Lung (tissue), 11 donors: ENCODE measurements at regions not wholly inside any gene's neighbourhood (a gene's known extent, or its start where the extent isn't known, plus 50 kb on each side); places are given as distances from the start of the nearest gene placed in this dataset.

ENCODE experiments used
- ATAC-seq: fragments of 200-7000 bp; cut with Tn5 transposase; one replicate; pipeline ENCODE4 v1.9.1; 2020; ENCODE audit warnings: moderate number of reproducible peaks; ENCODE audit not compliant: insufficient read depth, low FRiP score
- DNase-seq, 3 donors: peaks; one replicate each; pipeline ENCODE4 v3.0.0-alpha.2; 2013 to 2017
- H3K27ac ChIP-seq, 2 donors: one replicate each; pipeline ENCODE4 v1.5.1; 2013; ENCODE audit warnings: mild to moderate bottlenecking in 2 of 2, moderate library complexity in 2 of 2, control low read depth in 1 of 2, inconsistent platforms in 1 of 2, low read depth in 1 of 2, low read length in 1 of 2
- H3K27me3 ChIP-seq, 3 donors: one replicate each; pipeline ENCODE4 v1.5.1; 2013; ENCODE audit warnings: low read length in 2 of 3; ENCODE audit not compliant: control insufficient read depth in 3 of 3, insufficient read depth in 3 of 3
- H3K36me3 ChIP-seq, 4 donors: one replicate each; pipeline ENCODE4 v1.5.1; 2013; ENCODE audit warnings: low read length in 4 of 4, mild to moderate bottlenecking in 1 of 4, moderate library complexity in 1 of 4; ENCODE audit not compliant: control insufficient read depth in 4 of 4, insufficient read depth in 4 of 4
- H3K4me1 ChIP-seq, 5 donors: one replicate each; pipeline ENCODE4 v1.5.1; 2013; ENCODE audit warnings: low read length in 5 of 5, mild to moderate bottlenecking in 2 of 5, moderate library complexity in 1 of 5; ENCODE audit not compliant: control insufficient read depth in 5 of 5, insufficient read depth in 5 of 5
- H3K4me3 ChIP-seq: one replicate; pipeline ENCODE4 v1.5.1; 2013; ENCODE audit warnings: mild to moderate bottlenecking, control low read depth, moderate library complexity
- H3K9ac ChIP-seq, 2 donors: one replicate each; pipeline ENCODE4 v1.5.1; 2013; ENCODE audit warnings: low read length in 2 of 2, control low read depth in 1 of 2; ENCODE audit not compliant: insufficient read depth in 1 of 2
- H3K9me3 ChIP-seq, 4 donors: one replicate each; pipeline ENCODE4 v1.5.1; 2013; ENCODE audit warnings: low read length in 3 of 4, mild to moderate bottlenecking in 1 of 4, moderate library complexity in 1 of 4; ENCODE audit not compliant: control insufficient read depth in 4 of 4, insufficient read depth in 3 of 4
- WGBS, 2 donors: extraction: QIAGEN DNeasy Blood & Tissue Kit; methylation state at CpG; one replicate each; pipeline ENCODE4 v1.1.7; 2013; 5-methylcytosine and 5-hydroxymethylcytosine counted together
- TF ChIP-seq, protein P1 (sequence below): IDR thresholded peaks from 2 replicates; pipeline ENCODE4 v1.5.1; 2012; ENCODE audit warnings: mild to moderate bottlenecking; ENCODE audit errors: control extremely low read depth, extremely low read depth
- donor health status: control.
- donor health status: control.
- donor health status: Bipolar disorder and iron deficiency.
- donor health status: healthy.
- donor health status: DM: yes; HTN: yes; CAD: no.

DNA sequence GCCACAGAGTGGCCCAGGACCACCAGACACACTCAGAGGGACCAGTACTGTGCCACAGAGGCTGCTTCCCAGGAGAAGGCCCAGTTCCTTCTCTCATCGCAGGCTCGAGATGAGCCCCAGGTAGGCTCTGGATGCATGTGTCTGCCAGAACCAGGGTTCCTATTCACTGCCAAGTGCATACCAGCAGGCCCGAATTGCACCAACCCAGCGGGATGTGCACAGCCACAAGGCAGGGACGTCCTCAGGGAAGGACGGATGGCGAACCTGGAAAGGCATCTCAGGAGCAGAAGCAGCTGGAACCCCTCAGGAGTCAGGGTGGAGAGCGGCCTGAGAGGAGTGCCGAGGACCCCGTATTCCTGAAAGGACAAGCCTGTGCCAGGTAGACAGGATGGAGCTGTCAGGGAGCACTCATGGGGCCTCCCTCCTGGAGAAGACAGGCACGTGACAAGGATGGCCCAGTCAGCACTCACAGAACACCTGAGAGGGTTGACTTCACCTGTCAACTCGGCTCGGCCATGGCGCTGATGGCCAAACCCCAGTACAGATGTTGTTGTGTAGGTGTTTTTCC is 73.7 kb downstream of the PTGR3 start:
- DNase-seq (no peak), ATAC-seq (no peak)
- no peak overlapping the region for H3K9ac ChIP-seq
- TF ChIP-seq, protein P1, sequence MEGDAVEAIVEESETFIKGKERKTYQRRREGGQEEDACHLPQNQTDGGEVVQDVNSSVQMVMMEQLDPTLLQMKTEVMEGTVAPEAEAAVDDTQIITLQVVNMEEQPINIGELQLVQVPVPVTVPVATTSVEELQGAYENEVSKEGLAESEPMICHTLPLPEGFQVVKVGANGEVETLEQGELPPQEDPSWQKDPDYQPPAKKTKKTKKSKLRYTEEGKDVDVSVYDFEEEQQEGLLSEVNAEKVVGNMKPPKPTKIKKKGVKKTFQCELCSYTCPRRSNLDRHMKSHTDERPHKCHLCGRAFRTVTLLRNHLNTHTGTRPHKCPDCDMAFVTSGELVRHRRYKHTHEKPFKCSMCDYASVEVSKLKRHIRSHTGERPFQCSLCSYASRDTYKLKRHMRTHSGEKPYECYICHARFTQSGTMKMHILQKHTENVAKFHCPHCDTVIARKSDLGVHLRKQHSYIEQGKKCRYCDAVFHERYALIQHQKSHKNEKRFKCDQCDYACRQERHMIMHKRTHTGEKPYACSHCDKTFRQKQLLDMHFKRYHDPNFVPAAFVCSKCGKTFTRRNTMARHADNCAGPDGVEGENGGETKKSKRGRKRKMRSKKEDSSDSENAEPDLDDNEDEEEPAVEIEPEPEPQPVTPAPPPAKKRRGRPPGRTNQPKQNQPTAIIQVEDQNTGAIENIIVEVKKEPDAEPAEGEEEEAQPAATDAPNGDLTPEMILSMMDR, result no peak
- WGBS, 2 donors, result 93 to 96% methylated on average over 14 of the region's 14 CpGs
- H3K4me3 ChIP-seq, result no peak overlapping the region
- no peaks in the 10 kb centered on the region for H3K27me3 ChIP-seq
- H3K9me3 ChIP-seq, result no peaks in the 10 kb centered on the region
- no peak overlapping the region for H3K27ac ChIP-seq
- no peaks in the 10 kb centered on the region for H3K36me3 ChIP-seq
- H3K4me1 ChIP-seq, result peaks cover 0 to 5% (median 0%) of the 10 kb centered on the region in 5 donors

- 85 to 97% methylated on average over 11 of the region's 11 CpGs for WGBS, 2 donors
- no peak overlapping the region for H3K4me3 ChIP-seq
- no peak overlapping the region for H3K27ac ChIP-seq
- DNase-seq, result no peak
- no peaks in the 10 kb centered on the region for H3K36me3 ChIP-seq
- H3K27me3 ChIP-seq, result no peaks in the 10 kb centered on the region
- TF ChIP-seq, protein P1, result no peak
- peaks cover 0 to 5% (median 0%) of the 10 kb centered on the region in 5 donors for H3K4me1 ChIP-seq
- no peak overlapping the region for H3K9ac ChIP-seq
- no peak for ATAC-seq
- no peaks in the 10 kb centered on the region for H3K9me3 ChIP-seq
Observed at GRCh38 chr18:75134611-75134975, 74.3 kb downstream of the PTGR3 start.

- H3K4me3 ChIP-seq, result no peak overlapping the region
- DNase-seq, result peak in 1 of 3 donors; percentile 9
- WGBS, 2 donors, result 90 to 94% methylated on average over 28 of the region's 28 CpGs
- H3K4me1 ChIP-seq, result peaks cover 0 to 5% (median 0%) of the 10 kb centered on the region in 5 donors
- H3K27me3 ChIP-seq, result no peaks in the 10 kb centered on the region
- TF ChIP-seq, protein P1, result no peak
- no peak for ATAC-seq
- H3K27ac ChIP-seq, result no peak overlapping the region
- no peaks in the 10 kb centered on the region for H3K36me3 ChIP-seq
- no peaks in the 10 kb centered on the region for H3K9me3 ChIP-seq
- H3K9ac ChIP-seq, result no peak overlapping the region
Observed at GRCh38 chr18:75133721-75134610, 75.0 kb downstream of the PTGR3 start.
